K562 (cell line): ENCODE measurements at regions not wholly inside any gene's neighbourhood (a gene's known extent, or its start where the extent isn't known, plus 50 kb on each side); places are given as distances from the start of the nearest gene placed in this dataset.

Source experiments
- BRF2 ChIP-seq: IDR thresholded peaks from 3 replicates; pipeline ENCODE4 v1.6.1; 2011; ENCODE audit warnings: borderline replicate concordance, mild to moderate bottlenecking; ENCODE audit not compliant: insufficient read length, insufficient read depth
- HDAC3 ChIP-seq: fragments of 450-650 bp; IDR thresholded peaks from 2 replicates; pipeline ENCODE4 v1.6.1; 2018; ENCODE audit warnings: borderline replicate concordance, mild to moderate bottlenecking, moderate library complexity; ENCODE audit not compliant: partially characterized antibody
- HSF4 ChIP-seq: fragments of 250-450 bp; sonication (Bioruptor Pico); IDR thresholded peaks from 2 replicates; pipeline ENCODE4 v2.1.2; 2022; ENCODE audit warnings: mild to moderate bottlenecking, moderate library complexity, borderline replicate concordance
- MEIS2 ChIP-seq: fragments of 450-650 bp; IDR thresholded peaks from 2 replicates; pipeline ENCODE4 v1.6.1; 2014; ENCODE audit warnings: mild to moderate bottlenecking; ENCODE audit not compliant: partially characterized antibody
- PHTF2 ChIP-seq: fragments of 250-450 bp; sonication (Bioruptor Pico); IDR thresholded peaks from 2 replicates; pipeline ENCODE4 v1.5.0; 2021; ENCODE audit warnings: mild to moderate bottlenecking
- POLR2G ChIP-seq: fragments of 200-400 bp; formaldehyde crosslinking; IDR thresholded peaks from 2 replicates; pipeline ENCODE4 v1.6.1; 2017; ENCODE audit warnings: low read depth, mild to moderate bottlenecking, antibody characterized with exemption, low read length, moderate library complexity
- SMC3 ChIP-seq: conservative IDR thresholded peaks from 2 replicates; pipeline ENCODE4 v1.6.1; 2011; ENCODE audit warnings: low read depth, low read length, improper control_type of control experiment; ENCODE audit not compliant: insufficient read depth
- SNRNP70 ChIP-seq: fragments of 200-400 bp; formaldehyde crosslinking; optimal IDR thresholded peaks from 2 replicates; pipeline ENCODE3; 2017; ENCODE audit warnings: low read depth, low read length
- TFE3 ChIP-seq: fragments of 450-650 bp; formaldehyde crosslinking; IDR thresholded peaks from 2 replicates; pipeline ENCODE4 v1.4.0; 2020; ENCODE audit warnings: mild to moderate bottlenecking, mixed read lengths
- XRCC4 ChIP-seq: IDR thresholded peaks from one replicate; pipeline ENCODE4 v1.6.1; 2011; ENCODE audit not compliant: insufficient read depth, insufficient read length; ENCODE audit errors: extremely low read depth
- ZNF778 ChIP-seq: fragments of 450-650 bp; formaldehyde crosslinking; IDR thresholded peaks from 2 replicates; pipeline ENCODE4 v1.4.0; 2020; ENCODE audit warnings: mild to moderate bottlenecking, moderate library complexity
- TF ChIP-seq, protein P1 (sequence below), 2 experiments: fragments of 450-650 bp; formaldehyde crosslinking in 1 of 2; IDR thresholded peaks; 2 replicates each; pipeline versions ENCODE4 v1.4.0 to v1.6.1; 2014 to 2020; ENCODE audit warnings: mild to moderate bottlenecking in 2 of 2, borderline replicate concordance in 1 of 2, low read depth in 1 of 2

DNA sequence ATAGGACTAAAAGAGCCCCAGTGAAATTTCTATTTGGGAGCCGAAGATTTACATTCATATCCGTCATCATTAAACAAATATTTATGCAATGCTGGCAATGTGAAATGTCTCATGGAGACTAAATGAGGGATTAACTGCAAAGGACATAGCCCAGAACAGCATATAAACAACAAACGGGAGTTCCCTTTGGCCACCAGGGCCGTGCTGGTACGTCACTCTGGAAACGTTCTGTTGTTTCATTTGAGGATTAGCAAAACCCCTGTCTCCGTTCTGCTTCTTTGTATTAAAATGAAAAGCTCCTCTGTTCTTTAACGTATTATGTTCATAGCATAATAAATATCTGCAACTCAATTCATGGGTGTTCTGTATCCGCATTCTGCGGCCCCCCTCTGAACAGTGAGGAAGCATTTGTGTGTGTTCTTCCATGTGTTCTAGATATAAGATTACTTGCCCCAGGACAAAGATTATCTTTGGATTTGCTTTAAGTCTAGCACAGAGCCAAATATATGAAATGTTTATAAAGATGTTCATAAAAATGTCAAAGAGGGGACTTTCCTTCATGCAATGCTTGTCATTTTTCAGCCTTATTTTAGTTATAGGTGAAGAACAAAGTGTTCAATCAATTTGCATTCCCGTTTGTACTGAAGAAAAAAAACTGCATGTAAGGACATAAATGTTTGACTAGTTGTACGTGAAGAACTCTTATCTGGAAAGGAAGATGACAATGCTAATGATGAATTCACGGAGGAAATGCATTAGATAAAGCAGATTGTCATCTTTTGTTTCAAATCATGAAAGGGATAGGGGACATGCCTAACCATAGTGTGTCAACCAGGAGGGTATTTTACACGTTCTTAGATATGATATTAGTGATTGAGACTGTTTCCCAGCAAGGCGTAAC, 90.0 kb upstream of the TNFAIP3 start (continued):
- TF ChIP-seq BRF2 (no peak), XRCC4 (no peak), SNRNP70 (no peak), SMC3 (no peak), PHTF2 (no peak), HDAC3 (no peak), HSF4 (CRISPR knock-in tag) (no peak), MEIS2 (peak; percentile 23), POLR2G (no peak), ZNF778 (CRISPR knock-in tag) (no peak), TFE3 (CRISPR knock-in tag) (no peak)
- TF ChIP-seq, protein P1, sequence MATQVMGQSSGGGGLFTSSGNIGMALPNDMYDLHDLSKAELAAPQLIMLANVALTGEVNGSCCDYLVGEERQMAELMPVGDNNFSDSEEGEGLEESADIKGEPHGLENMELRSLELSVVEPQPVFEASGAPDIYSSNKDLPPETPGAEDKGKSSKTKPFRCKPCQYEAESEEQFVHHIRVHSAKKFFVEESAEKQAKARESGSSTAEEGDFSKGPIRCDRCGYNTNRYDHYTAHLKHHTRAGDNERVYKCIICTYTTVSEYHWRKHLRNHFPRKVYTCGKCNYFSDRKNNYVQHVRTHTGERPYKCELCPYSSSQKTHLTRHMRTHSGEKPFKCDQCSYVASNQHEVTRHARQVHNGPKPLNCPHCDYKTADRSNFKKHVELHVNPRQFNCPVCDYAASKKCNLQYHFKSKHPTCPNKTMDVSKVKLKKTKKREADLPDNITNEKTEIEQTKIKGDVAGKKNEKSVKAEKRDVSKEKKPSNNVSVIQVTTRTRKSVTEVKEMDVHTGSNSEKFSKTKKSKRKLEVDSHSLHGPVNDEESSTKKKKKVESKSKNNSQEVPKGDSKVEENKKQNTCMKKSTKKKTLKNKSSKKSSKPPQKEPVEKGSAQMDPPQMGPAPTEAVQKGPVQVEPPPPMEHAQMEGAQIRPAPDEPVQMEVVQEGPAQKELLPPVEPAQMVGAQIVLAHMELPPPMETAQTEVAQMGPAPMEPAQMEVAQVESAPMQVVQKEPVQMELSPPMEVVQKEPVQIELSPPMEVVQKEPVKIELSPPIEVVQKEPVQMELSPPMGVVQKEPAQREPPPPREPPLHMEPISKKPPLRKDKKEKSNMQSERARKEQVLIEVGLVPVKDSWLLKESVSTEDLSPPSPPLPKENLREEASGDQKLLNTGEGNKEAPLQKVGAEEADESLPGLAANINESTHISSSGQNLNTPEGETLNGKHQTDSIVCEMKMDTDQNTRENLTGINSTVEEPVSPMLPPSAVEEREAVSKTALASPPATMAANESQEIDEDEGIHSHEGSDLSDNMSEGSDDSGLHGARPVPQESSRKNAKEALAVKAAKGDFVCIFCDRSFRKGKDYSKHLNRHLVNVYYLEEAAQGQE (IDR thresholded peaks at IDR 0.05; ENCODE audit: borderline replicate concordance): no peak
- TF ChIP-seq, protein P1 (CRISPR knock-in tag; IDR thresholded peaks at IDR 0.05; ENCODE audit: low read depth): no peak
